ENCODE measurements at regions not wholly inside any gene's neighbourhood (a gene's known extent, or its start where the extent isn't known, plus 50 kb on each side); places are given as distances from the start of the nearest gene placed in this dataset.

DNA sequence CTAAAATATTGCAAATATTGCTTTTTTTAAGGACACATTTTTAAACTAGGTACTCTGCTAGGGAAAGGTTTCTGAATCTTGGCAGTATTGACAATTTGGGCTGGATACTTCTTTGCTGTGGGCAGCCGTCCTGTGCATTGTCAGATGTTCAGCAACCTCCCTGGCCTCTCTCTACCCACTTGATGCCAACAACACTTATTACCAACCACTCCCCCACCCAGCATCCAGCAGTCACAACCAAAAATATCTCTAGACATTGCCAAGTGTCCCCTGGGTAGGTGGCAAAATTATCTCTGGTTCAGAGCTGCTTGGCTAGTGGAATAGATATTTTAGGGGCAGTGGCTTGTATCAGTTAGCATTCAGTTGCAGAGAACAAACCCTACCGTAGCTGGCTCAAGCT, 114.3 kb upstream of the PNPT1 start:
- intact Hi-C loops (cut with micrococcal nuclease; ENCODE audit: unreplicated experiment), result no loop called here
- Histone ChIP-seq H3K9me2 (ENCODE audit: insufficient read depth, low read length) (no peaks in the 10 kb centered on the region), H3K4me1 (ENCODE audit: insufficient read depth, low read length, poor library complexity, severe bottlenecking) (no peaks in the 10 kb centered on the region), H3K4me3 (ENCODE audit: low read depth, low read length, poor library complexity, severe bottlenecking) (no peak overlapping the region), H3K36me3 (ENCODE audit: insufficient read depth, low read length) (no peaks in the 10 kb centered on the region), H3K27ac (ENCODE audit: low read depth, low read length, poor library complexity, severe bottlenecking) (no peak overlapping the region), H4K20me1 (ENCODE audit: insufficient read depth, low read length) (no peaks in the 10 kb centered on the region), H3K4me2 (ENCODE audit: low read length) (no peak overlapping the region), H3K79me2 (ENCODE audit: insufficient read depth, low read depth, low read length) (no peaks in the 10 kb centered on the region), H3K9me3 (ENCODE audit: low read length) (no peaks in the 10 kb centered on the region), H2AFZ (ENCODE audit: low read length) (no peak overlapping the region)
- no peak for TF ChIP-seq EZH2phosphoT487 (IDR thresholded peaks at IDR 0.05; ENCODE audit: borderline replicate concordance, low read depth, low read length)
- TF ChIP-seq, protein P1, sequence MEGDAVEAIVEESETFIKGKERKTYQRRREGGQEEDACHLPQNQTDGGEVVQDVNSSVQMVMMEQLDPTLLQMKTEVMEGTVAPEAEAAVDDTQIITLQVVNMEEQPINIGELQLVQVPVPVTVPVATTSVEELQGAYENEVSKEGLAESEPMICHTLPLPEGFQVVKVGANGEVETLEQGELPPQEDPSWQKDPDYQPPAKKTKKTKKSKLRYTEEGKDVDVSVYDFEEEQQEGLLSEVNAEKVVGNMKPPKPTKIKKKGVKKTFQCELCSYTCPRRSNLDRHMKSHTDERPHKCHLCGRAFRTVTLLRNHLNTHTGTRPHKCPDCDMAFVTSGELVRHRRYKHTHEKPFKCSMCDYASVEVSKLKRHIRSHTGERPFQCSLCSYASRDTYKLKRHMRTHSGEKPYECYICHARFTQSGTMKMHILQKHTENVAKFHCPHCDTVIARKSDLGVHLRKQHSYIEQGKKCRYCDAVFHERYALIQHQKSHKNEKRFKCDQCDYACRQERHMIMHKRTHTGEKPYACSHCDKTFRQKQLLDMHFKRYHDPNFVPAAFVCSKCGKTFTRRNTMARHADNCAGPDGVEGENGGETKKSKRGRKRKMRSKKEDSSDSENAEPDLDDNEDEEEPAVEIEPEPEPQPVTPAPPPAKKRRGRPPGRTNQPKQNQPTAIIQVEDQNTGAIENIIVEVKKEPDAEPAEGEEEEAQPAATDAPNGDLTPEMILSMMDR (conservative IDR thresholded peaks at IDR 0.05; ENCODE audit: low read length), result no peak
- CTCF ChIA-PET (ENCODE audit: unreplicated experiment), result no interaction called here
- no peak for DNase-seq (ENCODE audit: low spot score)
- no TSS peak for BruUV-seq (replicated peaks)
- POLR2A ChIA-PET, result no interaction called here

DNA sequence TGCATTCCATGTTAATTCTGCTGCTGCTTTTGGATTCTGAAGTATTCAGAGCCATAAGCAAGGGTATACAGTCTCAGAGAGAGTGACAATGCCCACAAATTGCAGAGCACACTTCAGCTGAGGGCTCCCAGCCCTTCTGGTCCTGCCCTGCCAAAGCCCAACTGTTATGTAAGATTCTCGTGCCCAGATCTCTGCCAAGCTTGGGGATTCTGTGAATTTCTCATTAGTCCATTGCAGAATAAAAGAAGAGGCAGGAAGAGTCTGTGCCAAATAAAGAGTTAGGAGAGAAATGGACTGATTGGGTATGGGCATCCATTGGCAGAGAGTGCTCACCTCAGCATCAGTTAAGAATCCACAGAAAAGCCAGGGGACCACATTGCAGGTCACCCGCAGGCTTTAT, 112.0 kb upstream of the PNPT1 start:
- intact Hi-C loops (cut with micrococcal nuclease; ENCODE audit: unreplicated experiment), result no loop called here
- Histone ChIP-seq H3K9me3 (ENCODE audit: low read length) (no peaks in the 10 kb centered on the region), H3K36me3 (ENCODE audit: insufficient read depth, low read length) (no peaks in the 10 kb centered on the region), H3K4me3 (ENCODE audit: low read depth, low read length, poor library complexity, severe bottlenecking) (no peak overlapping the region), H3K4me1 (ENCODE audit: insufficient read depth, low read length, poor library complexity, severe bottlenecking) (no peaks in the 10 kb centered on the region), H4K20me1 (ENCODE audit: insufficient read depth, low read length) (no peaks in the 10 kb centered on the region), H3K9me2 (ENCODE audit: insufficient read depth, low read length) (no peaks in the 10 kb centered on the region), H2AFZ (ENCODE audit: low read length) (no peak overlapping the region), H3K79me2 (ENCODE audit: insufficient read depth, low read depth, low read length) (no peaks in the 10 kb centered on the region), H3K27ac (ENCODE audit: low read depth, low read length, poor library complexity, severe bottlenecking) (no peak overlapping the region), H3K4me2 (ENCODE audit: low read length) (no peak overlapping the region)
- POLR2A ChIA-PET, result no interaction called here
- CTCF ChIA-PET (ENCODE audit: unreplicated experiment), result no interaction called here
- DNase-seq (ENCODE audit: low spot score), result no peak
- TF ChIP-seq EZH2phosphoT487 (IDR thresholded peaks at IDR 0.05; ENCODE audit: borderline replicate concordance, low read depth, low read length), result no peak
- TF ChIP-seq, protein P1 (conservative IDR thresholded peaks at IDR 0.05; ENCODE audit: low read length), result no peak
- no TSS peak for BruUV-seq (replicated peaks)

GRCh38 chr2:55804535-55804934, 110.9 kb upstream of the PNPT1 start:
- BruUV-seq (replicated peaks), result no TSS peak
- intact Hi-C loops (cut with micrococcal nuclease; ENCODE audit: unreplicated experiment), result no loop called here
- CTCF ChIA-PET (ENCODE audit: unreplicated experiment), result no interaction called here

More at GRCh38 chr2:55804535-55804934, 110.9 kb upstream of the PNPT1 start:
- Histone ChIP-seq H3K27ac (ENCODE audit: low read depth, low read length, poor library complexity, severe bottlenecking) (no peak overlapping the region), H4K20me1 (ENCODE audit: insufficient read depth, low read length) (no peaks in the 10 kb centered on the region), H3K4me3 (ENCODE audit: low read depth, low read length, poor library complexity, severe bottlenecking) (no peak overlapping the region), H3K9me3 (ENCODE audit: low read length) (no peaks in the 10 kb centered on the region), H3K9me2 (ENCODE audit: insufficient read depth, low read length) (no peaks in the 10 kb centered on the region), H3K79me2 (ENCODE audit: insufficient read depth, low read depth, low read length) (no peaks in the 10 kb centered on the region), H3K4me1 (ENCODE audit: insufficient read depth, low read length, poor library complexity, severe bottlenecking) (no peaks in the 10 kb centered on the region), H3K4me2 (ENCODE audit: low read length) (no peak overlapping the region), H2AFZ (ENCODE audit: low read length) (no peak overlapping the region), H3K36me3 (ENCODE audit: insufficient read depth, low read length) (no peaks in the 10 kb centered on the region)
- POLR2A ChIA-PET, result interaction anchor here (0.5 kb wide), 1 partner anchor 9 kb away, joined by 4 read pairs; no protein-coding TSS in a partner anchor
- TF ChIP-seq EZH2phosphoT487 (IDR thresholded peaks at IDR 0.05; ENCODE audit: borderline replicate concordance, low read depth, low read length), result no peak
- TF ChIP-seq, protein P1 (conservative IDR thresholded peaks at IDR 0.05; ENCODE audit: low read length), result no peak
- no peak for DNase-seq (ENCODE audit: low spot score)
